Right hindlimb (tissue), 1 donor: ENCODE measurements at regions not wholly inside any gene's neighbourhood (a gene's known extent, or its start where the extent isn't known, plus 50 kb on each side); places are given as distances from the start of the nearest gene placed in this dataset.
"Not testable (repeated sequence)": the region's sequence is repeated elsewhere in the genome, so short reads cannot be mapped to it uniquely, and the experiment has no call there.

Experiments used
- DNase-seq: peaks from one replicate; pipeline ENCODE4 v3.0.0-alpha.2; 2018

GRCh38 chr18:51478908-51479307 lies 281.4 kb upstream of the MEX3C start:
- DNase-seq, result no peak

GRCh38 chr18:51479736-51480135 lies 282.3 kb upstream of the MEX3C start:
- DNase-seq, result no peak

- DNase-seq, result no peak
Measured at GRCh38 chr18:51480407-51481261, 283.2 kb upstream of the MEX3C start.

GRCh38 chr18:51486735-51487366 lies 289.4 kb upstream of the MEX3C start:
- no peak for DNase-seq

GRCh38 chr18:51490417-51490816 lies 292.9 kb upstream of the MEX3C start:
- DNase-seq, result no peak

- no peak for DNase-seq
Measured at GRCh38 chr18:51490860-51491259, 293.4 kb upstream of the MEX3C start.

GRCh38 chr18:51491678-51492372 lies 294.3 kb upstream of the MEX3C start:
- DNase-seq, result no peak

GRCh38 chr18:51498085-51498855 lies 300.8 kb upstream of the MEX3C start:
- no peak for DNase-seq

GRCh38 chr18:51503351-51503750 lies 305.9 kb upstream of the MEX3C start:
- no peak for DNase-seq

GRCh38 chr18:51506811-51507210 lies 309.3 kb upstream of the MEX3C start:
- no peak for DNase-seq

- not testable (repeated sequence) for DNase-seq
Measured at GRCh38 chr18:51508410-51508809, 310.9 kb upstream of the MEX3C start.

GRCh38 chr18:51510020-51510419 lies 312.5 kb upstream of the MEX3C start:
- DNase-seq, result no peak

- DNase-seq, result no peak
Measured at GRCh38 chr18:51513517-51513916, 316.0 kb upstream of the MEX3C start.

GRCh38 chr18:51514128-51514527 lies 316.6 kb upstream of the MEX3C start:
- DNase-seq, result no peak

GRCh38 chr18:51516478-51517038 lies 319.1 kb upstream of the MEX3C start:
- DNase-seq, result no peak

- no peak for DNase-seq
Measured at GRCh38 chr18:51519571-51519970, 322.1 kb upstream of the MEX3C start.

GRCh38 chr18:51520676-51521180 lies 323.2 kb upstream of the MEX3C start:
- no peak for DNase-seq

GRCh38 chr18:51522338-51522737 lies 324.9 kb upstream of the MEX3C start:
- no peak for DNase-seq

- no peak for DNase-seq
Measured at GRCh38 chr18:51522821-51523220, 325.3 kb upstream of the MEX3C start.

GRCh38 chr18:51523671-51524070 lies 326.2 kb upstream of the MEX3C start:
- DNase-seq, result no peak

- DNase-seq, result no peak
Measured at GRCh38 chr18:51525453-51526225, 328.2 kb upstream of the MEX3C start.

- no peak for DNase-seq
Measured at GRCh38 chr18:51527826-51528225, 330.3 kb upstream of the MEX3C start.
